HepG2 (cell line): ENCODE measurements at regions not wholly inside any gene's neighbourhood (a gene's known extent, or its start where the extent isn't known, plus 50 kb on each side); places are given as distances from the start of the nearest gene placed in this dataset.

Experiments
- ATAC-seq: fragments of 200-7000 bp; cut with Tn5 transposase; 3 replicates; pipeline ENCODE4 v1.9.1; 2020; ENCODE audit warnings: mild to moderate bottlenecking, moderate library complexity
- BruUV-seq: library from RNA; stranded (reverse); fragments of 400-500 nt; replicated peaks from 2 replicates; lab custom pipeline; 2021; lab: Mats Ljungman, UMichigan
- CTCF ChIA-PET: fragments of 300-600 bp; formaldehyde crosslinking; extraction: SDS; loops from one replicate; lab custom pipeline; 2021; ENCODE audit warnings: low total read pairs, inconsistent platforms, low intra/inter-chr PET ratio; lab: Yijun Ruan, JAX
- POLR2A ChIA-PET: fragments of 350-600 bp; sonication (Branson Sonifier 250); formaldehyde crosslinking; loops from one replicate; lab custom pipeline; 2020; ENCODE audit warnings: antibody characterized with exemption, inconsistent platforms; lab: Yijun Ruan, JAX
- DNase-seq: peaks from one replicate; pipeline ENCODE4 v3.0.0-alpha.2; 2015; ENCODE audit warnings: low spot score
- FAIRE-seq: peaks from 3 replicates; lab custom pipeline; 2011; peaks lifted over from hg19 to GRCh38; lab: Jason Lieb, UNC
- H2AFZ ChIP-seq: one replicate; pipeline ENCODE4 v1.6.1; 2011; ENCODE audit warnings: low read length, inconsistent platforms
- H3K27ac ChIP-seq: fragments of 300-600 bp; 3 replicates; pipeline ENCODE4 v1.8.0; 2011; ENCODE audit warnings: mixed run types, mild to moderate bottlenecking, mixed read lengths, low read length, inconsistent platforms; ENCODE audit not compliant: insufficient read depth; ENCODE audit errors: extremely low read length
- H3K27me3 ChIP-seq, 2 experiments: fragments of 200-600 bp in 1 of 2; 2 replicates in 1 of 2; 3 replicates in 1 of 2; pipeline versions ENCODE4 v1.6.0 to v1.8.0; 2011; ENCODE audit warnings: low read length in 2 of 2, mild to moderate bottlenecking in 2 of 2, moderate library complexity in 2 of 2, inconsistent platforms in 1 of 2; ENCODE audit not compliant: insufficient read depth in 2 of 2, control insufficient read depth in 1 of 2
- H3K36me3 ChIP-seq, 2 experiments: fragments of 200-600 bp in 1 of 2; replicated peaks in 1 of 2; 2 replicates in 1 of 2; 3 replicates in 1 of 2; pipeline versions ENCODE4 v1.5.1 to v1.8.0; 2011; ENCODE audit warnings: low read length in 2 of 2, inconsistent platforms in 1 of 2; ENCODE audit not compliant: insufficient read depth in 2 of 2, control insufficient read depth in 1 of 2
- H3K4me1 ChIP-seq: 2 replicates; pipeline ENCODE4 v1.5.1; 2012; ENCODE audit warnings: low read length, inconsistent platforms; ENCODE audit not compliant: insufficient read depth
- H3K4me2 ChIP-seq: 2 replicates; pipeline ENCODE4 v1.6.0; 2011; ENCODE audit warnings: low read depth, low read length, inconsistent platforms
- H3K4me3 ChIP-seq, 3 experiments: fragments of 200-600 bp in 1 of 3; sonication (generic), shearing (Covaris generic) in 1 of 3; replicated peaks in 1 of 3; 2 replicates each; pipeline ENCODE4 v1.5.1; 2011 to 2016; ENCODE audit warnings: low read length in 3 of 3, inconsistent platforms in 2 of 3, low read depth in 2 of 3, mild to moderate bottlenecking in 2 of 3, control low read depth in 1 of 3, mixed read lengths in 1 of 3; ENCODE audit not compliant: insufficient read depth in 1 of 3
- H3K79me2 ChIP-seq: one replicate; pipeline ENCODE4 v1.6.1; 2011; ENCODE audit warnings: low read length, inconsistent platforms; ENCODE audit not compliant: insufficient read depth
- H3K9ac ChIP-seq: 2 replicates; pipeline ENCODE4 v1.6.0; 2011; ENCODE audit warnings: mild to moderate bottlenecking, low read depth, low read length, inconsistent platforms; ENCODE audit not compliant: insufficient read depth
- H3K9me3 ChIP-seq: 2 replicates; pipeline ENCODE4 v1.5.1; 2012; ENCODE audit warnings: mild to moderate bottlenecking, low read length
- H4K20me1 ChIP-seq: 2 replicates; pipeline ENCODE4 v1.6.0; 2011; ENCODE audit warnings: inconsistent platforms, mild to moderate bottlenecking, low read length, moderate library complexity; ENCODE audit not compliant: insufficient read depth
- CREBL2 ChIP-seq: sonication (generic); formaldehyde crosslinking; IDR thresholded peaks from 2 replicates; pipeline ENCODE4 v1.8.1; 2023; ENCODE audit warnings: missing genetic modification reagents, mild to moderate bottlenecking, borderline replicate concordance
- CTCF ChIP-seq: sonication (generic); formaldehyde crosslinking; IDR thresholded peaks from 2 replicates; pipeline ENCODE4 v1.5.0; 2020; ENCODE audit warnings: mild to moderate bottlenecking, missing genetic modification reagents, moderate library complexity
- HNF4G ChIP-seq, 2 experiments: sonication (generic) in 1 of 2; formaldehyde crosslinking in 1 of 2; IDR thresholded peaks; 2 replicates each; pipeline versions ENCODE4 v1.4.0 to v1.6.1; 2011 to 2020; ENCODE audit warnings: borderline replicate concordance in 2 of 2, low read depth in 2 of 2, mild to moderate bottlenecking in 2 of 2, low read length in 1 of 2, missing genetic modification reagents in 1 of 2, moderate library complexity in 1 of 2
- ISX ChIP-seq: sonication (generic); formaldehyde crosslinking; conservative IDR thresholded peaks from 2 replicates; pipeline ENCODE4 v1.5.0; 2020; ENCODE audit warnings: missing genetic modification reagents
- PAXIP1 ChIP-seq: sonication (generic); formaldehyde crosslinking; conservative IDR thresholded peaks from 2 replicates; pipeline ENCODE4 v1.4.0; 2020; ENCODE audit warnings: mild to moderate bottlenecking, missing genetic modification reagents, moderate library complexity
- RNF219 ChIP-seq: sonication (generic); formaldehyde crosslinking; IDR thresholded peaks from 2 replicates; pipeline ENCODE4 v1.5.0; 2020; ENCODE audit warnings: mild to moderate bottlenecking, missing genetic modification reagents
- SMC3 ChIP-seq: IDR thresholded peaks from 2 replicates; pipeline ENCODE4 v1.6.1; 2011; ENCODE audit warnings: low read length, improper control_type of control experiment
- STAG1 ChIP-seq: sonication (generic); formaldehyde crosslinking; IDR thresholded peaks from 2 replicates; pipeline ENCODE4 v1.4.0; 2020; ENCODE audit warnings: missing genetic modification reagents
- ZBTB4 ChIP-seq: sonication (generic); formaldehyde crosslinking; IDR thresholded peaks from 2 replicates; pipeline ENCODE4 v1.4.0; 2020; ENCODE audit warnings: missing genetic modification reagents, mild to moderate bottlenecking, borderline replicate concordance
- ZNF784 ChIP-seq: sonication (generic); formaldehyde crosslinking; IDR thresholded peaks from 2 replicates; pipeline ENCODE4 v1.5.1; 2020; ENCODE audit warnings: missing genetic modification reagents, mild to moderate bottlenecking, borderline replicate concordance
- WGBS: methylation state at CpG from one replicate; pipeline ENCODE4 v1.1.6; 2017; ENCODE audit warnings: low lambda C conversion rate; 5-methylcytosine and 5-hydroxymethylcytosine counted together
- in situ Hi-C: cut with HindIII; loops from 2 replicates; pipeline ENCODE4 v1.10.0; 2017; ENCODE audit warnings: low pct_unique_long_range_greater_than_20kb; ENCODE audit not compliant: extremely low pct_ligation_motif_present
- intact Hi-C: fragments of 100-400 bp; cut with micrococcal nuclease; formaldehyde crosslinking; loops from one replicate; pipeline ENCODE4 v1.10.0; 2022; ENCODE audit not compliant: unreplicated experiment

GRCh38 chr9:87263291-87263690 is 234.4 kb upstream of the DAPK1 start:
- Histone ChIP-seq H3K9me3 (no peaks in the 10 kb centered on the region), H4K20me1 (no peaks in the 10 kb centered on the region), H3K4me3 (no peak overlapping the region), H3K27ac (no peak overlapping the region), H3K27me3 (peaks cover 0 to 5% of the 10 kb centered on the region in 2 experiments; a peak in 1 of 5 replicates), H3K4me1 (no peaks in the 10 kb centered on the region), H3K4me2 (no peak overlapping the region), H3K36me3 (no peaks in the 10 kb centered on the region), H3K9ac (no peak overlapping the region), H3K79me2 (no peaks in the 10 kb centered on the region), H2AFZ (no peak overlapping the region)
- intact Hi-C loops, result no loop called here
- in situ Hi-C loops, result no loop called here
- no TSS peak for BruUV-seq
- CTCF ChIA-PET, result no interaction called here
- ATAC-seq (peak; percentile 39; the same call in 2 of the 3 replicates), DNase-seq (no peak), FAIRE-seq (no peak)
- WGBS, result 11% methylated on average over 8 of the region's 9 CpGs
- POLR2A ChIA-PET, result no interaction called here
- TF ChIP-seq STAG1 (CRISPR knock-in tag) (peak; percentile 25), PAXIP1 (CRISPR knock-in tag) (no peak), SMC3 (peak; percentile 12; the same call in 1 of the 2 replicates), HNF4G (IDR thresholded peaks at IDR 0.05; ENCODE audit: borderline replicate concordance, low read depth, low read length) (no peak), HNF4G (CRISPR knock-in tag; IDR thresholded peaks at IDR 0.05; ENCODE audit: borderline replicate concordance, low read depth) (no peak), CTCF (CRISPR knock-in tag) (peak; percentile 36), ZNF784 (CRISPR knock-in tag) (no peak), ZBTB4 (no peak), ISX (CRISPR knock-in tag) (no peak), RNF219 (no peak), CREBL2 (CRISPR knock-in tag) (no peak)
